ENCODE measurements at regions not wholly inside any gene's neighbourhood (a gene's known extent, or its start where the extent isn't known, plus 50 kb on each side); places are given as distances from the start of the nearest gene placed in this dataset.

GRCh38 chr3:22908989-22909507 is 294.1 kb upstream of the UBE2E2 start:
- no peak overlapping the region for H3K27ac ChIP-seq
- no peaks in the 10 kb centered on the region for H3K36me3 ChIP-seq
- H3K4me1 ChIP-seq = no peaks in the 10 kb centered on the region
- H3K9me3 ChIP-seq = no peaks in the 10 kb centered on the region
- intact Hi-C loops (cut with DNase I; ENCODE audit: low total_unique reads) = no loop called here
- no peak for TF ChIP-seq CTCF (IDR thresholded peaks at IDR 0.05)
- TF ChIP-seq POLR2AphosphoS5 (IDR thresholded peaks at IDR 0.05) = no peak
- no peak for TF ChIP-seq POLR2A (IDR thresholded peaks at IDR 0.05)
- no peak for DNase-seq (ENCODE audit: low spot score in 2 of 2)
- H3K4me3 ChIP-seq = no peak overlapping the region
- H3K27me3 ChIP-seq = no peaks in the 10 kb centered on the region

GRCh38 chr3:22916933-22917332 is 286.2 kb upstream of the UBE2E2 start:
- no peaks in the 10 kb centered on the region for H3K9me3 ChIP-seq
- no peaks in the 10 kb centered on the region for H3K36me3 ChIP-seq
- no peaks in the 10 kb centered on the region for H3K4me1 ChIP-seq
- H3K4me3 ChIP-seq = no peak overlapping the region
- DNase-seq (ENCODE audit: low spot score in 2 of 2) = no peak
- H3K27me3 ChIP-seq = no peaks in the 10 kb centered on the region
- TF ChIP-seq POLR2A (IDR thresholded peaks at IDR 0.05) (no peak), POLR2AphosphoS5 (IDR thresholded peaks at IDR 0.05) (no peak), CTCF (IDR thresholded peaks at IDR 0.05) (no peak)
- intact Hi-C loops (cut with DNase I; ENCODE audit: low total_unique reads) = no loop called here
- no peak overlapping the region for H3K27ac ChIP-seq

GRCh38 chr3:22920006-22920405 is 283.1 kb upstream of the UBE2E2 start:
- intact Hi-C loops (cut with DNase I; ENCODE audit: low total_unique reads) = no loop called here
- Histone ChIP-seq H3K36me3 (no peaks in the 10 kb centered on the region), H3K27ac (no peak overlapping the region), H3K4me1 (no peaks in the 10 kb centered on the region), H3K9me3 (no peaks in the 10 kb centered on the region), H3K4me3 (no peak overlapping the region), H3K27me3 (no peaks in the 10 kb centered on the region)
- TF ChIP-seq POLR2A (IDR thresholded peaks at IDR 0.05) = no peak
- TF ChIP-seq POLR2AphosphoS5 (IDR thresholded peaks at IDR 0.05) = no peak
- no peak for TF ChIP-seq CTCF (IDR thresholded peaks at IDR 0.05)
- DNase-seq (ENCODE audit: low spot score in 2 of 2) = no peak

- DNase-seq (ENCODE audit: low spot score in 2 of 2) = no peak
- H3K27me3 ChIP-seq = no peaks in the 10 kb centered on the region
- H3K36me3 ChIP-seq = no peaks in the 10 kb centered on the region
- no peak overlapping the region for H3K27ac ChIP-seq
- intact Hi-C loops (cut with DNase I; ENCODE audit: low total_unique reads) = no loop called here
- no peaks in the 10 kb centered on the region for H3K4me1 ChIP-seq
- no peak overlapping the region for H3K4me3 ChIP-seq
- TF ChIP-seq POLR2A (IDR thresholded peaks at IDR 0.05) (no peak), POLR2AphosphoS5 (IDR thresholded peaks at IDR 0.05) (no peak), CTCF (IDR thresholded peaks at IDR 0.05) (peak in 1 of 3 donors; percentile 16)
- H3K9me3 ChIP-seq = no peaks in the 10 kb centered on the region
These were observed 280.8 kb upstream of the UBE2E2 start for GRCh38 chr3:22922317-22922716.

GRCh38 chr3:22923711-22924110 is 279.4 kb upstream of the UBE2E2 start:
- Histone ChIP-seq H3K27ac (no peak overlapping the region), H3K9me3 (no peaks in the 10 kb centered on the region), H3K27me3 (no peaks in the 10 kb centered on the region), H3K4me1 (no peaks in the 10 kb centered on the region), H3K4me3 (no peak overlapping the region), H3K36me3 (no peaks in the 10 kb centered on the region)
- DNase-seq (ENCODE audit: low spot score in 2 of 2) = no peak
- intact Hi-C loops (cut with DNase I; ENCODE audit: low total_unique reads) = no loop called here
- TF ChIP-seq POLR2AphosphoS5 (IDR thresholded peaks at IDR 0.05) = no peak
- no peak for TF ChIP-seq CTCF (IDR thresholded peaks at IDR 0.05)
- no peak for TF ChIP-seq POLR2A (IDR thresholded peaks at IDR 0.05)
